Mesendoderm (in vitro differentiated cells): ENCODE measurements at regions not wholly inside any gene's neighbourhood (a gene's known extent, or its start where the extent isn't known, plus 50 kb on each side); places are given as distances from the start of the nearest gene placed in this dataset.
"Not testable (repeated sequence)": the region's sequence is repeated elsewhere in the genome, so short reads cannot be mapped to it uniquely, and the experiment has no call there.

ENCODE experiments used
- DNase-seq: peaks from one replicate; pipeline ENCODE4 v3.0.0; 2013
- H2AK5ac ChIP-seq: 2 replicates; pipeline ENCODE4 v1.6.1; 2013; ENCODE audit warnings: low read length, inconsistent platforms
- H2BK120ac ChIP-seq: 2 replicates; pipeline ENCODE4 v1.6.1; 2013; ENCODE audit warnings: low read depth, mild to moderate bottlenecking, low read length, moderate library complexity, mixed read lengths
- H2BK15ac ChIP-seq: replicated peaks from 2 replicates; pipeline ENCODE4 v1.6.1; 2013; ENCODE audit warnings: low read depth, mild to moderate bottlenecking, moderate library complexity
- H2BK5ac ChIP-seq: 2 replicates; pipeline ENCODE4 v1.6.1; 2013; ENCODE audit warnings: low read length, inconsistent platforms
- H3K18ac ChIP-seq: 2 replicates; pipeline ENCODE4 v1.6.1; 2013; ENCODE audit warnings: mild to moderate bottlenecking, low read length, mixed read lengths
- H3K23ac ChIP-seq: one replicate; pipeline ENCODE4 v1.6.1; 2013; ENCODE audit warnings: low read length
- H3K27ac ChIP-seq: 2 replicates; pipeline ENCODE4 v1.5.1; 2013; ENCODE audit warnings: low read depth, mild to moderate bottlenecking, inconsistent platforms, low read length, moderate library complexity
- H3K27me3 ChIP-seq: 2 replicates; pipeline ENCODE4 v1.6.1; 2013; ENCODE audit warnings: low read length, control low read depth, mild to moderate bottlenecking, inconsistent platforms; ENCODE audit not compliant: insufficient read depth, poor library complexity
- H3K36me3 ChIP-seq: 2 replicates; pipeline ENCODE4 v1.6.1; 2013; ENCODE audit warnings: low read length, inconsistent platforms; ENCODE audit not compliant: control insufficient read depth, insufficient read depth
- H3K4ac ChIP-seq: one replicate; pipeline ENCODE4 v1.6.1; 2013; ENCODE audit warnings: low read depth, mild to moderate bottlenecking, low read length, moderate library complexity
- H3K4me1 ChIP-seq: 2 replicates; pipeline ENCODE4 v1.6.1; 2013; ENCODE audit warnings: low read depth, low read length, inconsistent platforms; ENCODE audit not compliant: control insufficient read depth
- H3K4me2 ChIP-seq: 2 replicates; pipeline ENCODE4 v1.6.1; 2013; ENCODE audit warnings: low read length
- H3K4me3 ChIP-seq: 2 replicates; pipeline ENCODE4 v1.5.1; 2013; ENCODE audit warnings: mild to moderate bottlenecking, low read length
- H3K56ac ChIP-seq: one replicate; pipeline ENCODE4 v1.6.1; 2013; ENCODE audit warnings: low read length
- H3K79me1 ChIP-seq: 2 replicates; pipeline ENCODE4 v1.6.1; 2013; ENCODE audit warnings: low read length, inconsistent platforms
- H3K79me2 ChIP-seq: 2 replicates; pipeline ENCODE4 v1.6.1; 2013; ENCODE audit warnings: mild to moderate bottlenecking, low read length; ENCODE audit not compliant: control insufficient read depth, insufficient read depth
- H3K9ac ChIP-seq: 2 replicates; pipeline ENCODE4 v1.6.1; 2013; ENCODE audit warnings: low read length, inconsistent platforms
- H4K5ac ChIP-seq: one replicate; pipeline ENCODE4 v1.6.1; 2013; ENCODE audit warnings: low read length
- H4K8ac ChIP-seq: one replicate; pipeline ENCODE4 v1.6.1; 2013; ENCODE audit warnings: low read depth, mild to moderate bottlenecking, control low read depth, low read length, moderate library complexity
- WGBS: extraction: QIAGEN DNeasy Blood & Tissue Kit; methylation state at CpG from one replicate; pipeline ENCODE4 v1.1.7; 2013; ENCODE audit warnings: low lambda C conversion rate, missing lambda C conversion rate; ENCODE audit not compliant: insufficient coverage; ENCODE audit errors: extremely low coverage; 5-methylcytosine and 5-hydroxymethylcytosine counted together

GRCh38 chr20:54727490-54727889, 252.1 kb downstream of the DOK5 start:
- H3K23ac ChIP-seq = no peak overlapping the region
- no peak overlapping the region for H3K9ac ChIP-seq
- no peak overlapping the region for H3K18ac ChIP-seq
- H3K4ac ChIP-seq = no peak overlapping the region
- H3K79me2 ChIP-seq = no peaks in the 10 kb centered on the region
- H2BK15ac ChIP-seq = no peak overlapping the region
- H4K5ac ChIP-seq = no peak overlapping the region
- H2BK5ac ChIP-seq = no peak overlapping the region
- no peaks in the 10 kb centered on the region for H3K4me1 ChIP-seq
- WGBS = 100% methylated on average over 2 of the region's 4 CpGs
- H3K27me3 ChIP-seq = no peaks in the 10 kb centered on the region
- no peaks in the 10 kb centered on the region for H3K36me3 ChIP-seq
- no peak overlapping the region for H3K27ac ChIP-seq
- no peaks in the 10 kb centered on the region for H3K79me1 ChIP-seq
- DNase-seq = no peak
- H4K8ac ChIP-seq = no peak overlapping the region
- H3K56ac ChIP-seq = no peak overlapping the region
- no peak overlapping the region for H3K4me3 ChIP-seq
- H3K4me2 ChIP-seq = no peak overlapping the region
- H2BK120ac ChIP-seq = no peak overlapping the region
- H2AK5ac ChIP-seq = no peak overlapping the region

GRCh38 chr20:54726687-54727300, 251.4 kb downstream of the DOK5 start:
- Histone ChIP-seq H3K9ac (no peak overlapping the region), H3K56ac (no peak overlapping the region), H3K18ac (no peak overlapping the region), H2BK15ac (no peak overlapping the region), H4K8ac (no peak overlapping the region), H2AK5ac (no peak overlapping the region), H2BK120ac (no peak overlapping the region), H3K27ac (no peak overlapping the region), H3K27me3 (no peaks in the 10 kb centered on the region), H3K4me3 (no peak overlapping the region), H2BK5ac (no peak overlapping the region), H3K79me1 (no peaks in the 10 kb centered on the region), H3K4ac (no peak overlapping the region), H3K4me2 (no peak overlapping the region), H3K36me3 (no peaks in the 10 kb centered on the region), H3K4me1 (no peaks in the 10 kb centered on the region), H4K5ac (no peak overlapping the region), H3K79me2 (no peaks in the 10 kb centered on the region), H3K23ac (no peak overlapping the region)
- WGBS = no CpG with 5 or more reads among the region's 6 CpGs
- DNase-seq = no peak

- H3K4me2 ChIP-seq, H3K4me1 ChIP-seq, H2BK5ac ChIP-seq, H3K4me3 ChIP-seq, H3K79me1 ChIP-seq, H2BK15ac ChIP-seq, H3K27ac ChIP-seq, H3K56ac ChIP-seq, H3K23ac ChIP-seq, H3K27me3 ChIP-seq, H3K79me2 ChIP-seq, DNase-seq, H4K8ac ChIP-seq, H4K5ac ChIP-seq, H2BK120ac ChIP-seq, H3K9ac ChIP-seq, H3K18ac ChIP-seq, H3K36me3 ChIP-seq, H2AK5ac ChIP-seq, H3K4ac ChIP-seq: not testable (repeated sequence)
- no CpG with 5 or more reads among the region's 2 CpGs for WGBS
Measured at GRCh38 chr20:54725266-54725665, 249.9 kb downstream of the DOK5 start.

- no peak overlapping the region for H3K4me2 ChIP-seq
- no peak overlapping the region for H3K4me3 ChIP-seq
- no peaks in the 10 kb centered on the region for H3K36me3 ChIP-seq
- no peak overlapping the region for H3K23ac ChIP-seq
- H3K79me1 ChIP-seq = no peaks in the 10 kb centered on the region
- no peak overlapping the region for H2BK120ac ChIP-seq
- no peak overlapping the region for H2BK15ac ChIP-seq
- DNase-seq = no peak
- H3K79me2 ChIP-seq = no peaks in the 10 kb centered on the region
- H2BK5ac ChIP-seq = no peak overlapping the region
- no peak overlapping the region for H4K8ac ChIP-seq
- no peak overlapping the region for H4K5ac ChIP-seq
- no peak overlapping the region for H3K27ac ChIP-seq
- no peak overlapping the region for H3K4ac ChIP-seq
- no peak overlapping the region for H2AK5ac ChIP-seq
- H3K4me1 ChIP-seq = no peaks in the 10 kb centered on the region
- no peak overlapping the region for H3K56ac ChIP-seq
- H3K18ac ChIP-seq = no peak overlapping the region
- H3K9ac ChIP-seq = no peak overlapping the region
- WGBS = no CpG with 5 or more reads among the region's 1 CpG
- no peaks in the 10 kb centered on the region for H3K27me3 ChIP-seq
Measured at GRCh38 chr20:54723723-54724122, 248.3 kb downstream of the DOK5 start.

GRCh38 chr20:54717983-54718382, 242.6 kb downstream of the DOK5 start:
- no CpG with 5 or more reads among the region's 3 CpGs for WGBS
- no peaks in the 10 kb centered on the region for H3K4me1 ChIP-seq

GRCh38 chr20:54716790-54717189, 241.4 kb downstream of the DOK5 start:
- H3K79me1 ChIP-seq = no peaks in the 10 kb centered on the region
- no peaks in the 10 kb centered on the region for H3K36me3 ChIP-seq
- no peak for DNase-seq
- H2BK15ac ChIP-seq = no peak overlapping the region
- no peak overlapping the region for H3K4me2 ChIP-seq
- H3K56ac ChIP-seq = no peak overlapping the region
- no peak overlapping the region for H3K27ac ChIP-seq
- no peaks in the 10 kb centered on the region for H3K4me1 ChIP-seq
- no peak overlapping the region for H3K9ac ChIP-seq
- no peak overlapping the region for H2BK120ac ChIP-seq
- H3K4ac ChIP-seq = no peak overlapping the region
- no peak overlapping the region for H3K4me3 ChIP-seq
- H3K18ac ChIP-seq = no peak overlapping the region
- H3K23ac ChIP-seq = no peak overlapping the region
- H3K79me2 ChIP-seq = no peaks in the 10 kb centered on the region
- no peak overlapping the region for H4K8ac ChIP-seq
- H4K5ac ChIP-seq = no peak overlapping the region
- H2BK5ac ChIP-seq = no peak overlapping the region
- H2AK5ac ChIP-seq = no peak overlapping the region
- H3K27me3 ChIP-seq = no peaks in the 10 kb centered on the region

More at GRCh38 chr20:54717983-54718382, 242.6 kb downstream of the DOK5 start:
- H4K8ac ChIP-seq = no peak overlapping the region
- H4K5ac ChIP-seq = no peak overlapping the region
- H3K36me3 ChIP-seq = no peaks in the 10 kb centered on the region
- H3K9ac ChIP-seq = no peak overlapping the region
- no peak overlapping the region for H3K27ac ChIP-seq
- no peak overlapping the region for H3K4me2 ChIP-seq
- H2BK15ac ChIP-seq = no peak overlapping the region
- no peak overlapping the region for H3K56ac ChIP-seq
- no peaks in the 10 kb centered on the region for H3K79me2 ChIP-seq
- no peak overlapping the region for H3K4ac ChIP-seq
- H2AK5ac ChIP-seq = no peak overlapping the region
- H2BK5ac ChIP-seq = no peak overlapping the region
- H3K23ac ChIP-seq = no peak overlapping the region
- H3K27me3 ChIP-seq = no peaks in the 10 kb centered on the region
- H2BK120ac ChIP-seq = no peak overlapping the region
- H3K4me3 ChIP-seq = no peak overlapping the region
- H3K79me1 ChIP-seq = no peaks in the 10 kb centered on the region
- no peak for DNase-seq
- no peak overlapping the region for H3K18ac ChIP-seq
